ENCODE measurements at regions not wholly inside any gene's neighbourhood (a gene's known extent, or its start where the extent isn't known, plus 50 kb on each side); places are given as distances from the start of the nearest gene placed in this dataset.

GRCh38 chr22:45099961-45100360 is 63.8 kb upstream of the NUP50 start:
- no peaks in the 10 kb centered on the region for H3K36me3 Mint-ChIP-seq
- POLR2A ChIA-PET = interaction anchor here (0.6 kb wide), 1 partner anchor 25 kb away, joined by 3 read pairs; no protein-coding TSS in a partner anchor
- TF ChIP-seq, protein P1, sequence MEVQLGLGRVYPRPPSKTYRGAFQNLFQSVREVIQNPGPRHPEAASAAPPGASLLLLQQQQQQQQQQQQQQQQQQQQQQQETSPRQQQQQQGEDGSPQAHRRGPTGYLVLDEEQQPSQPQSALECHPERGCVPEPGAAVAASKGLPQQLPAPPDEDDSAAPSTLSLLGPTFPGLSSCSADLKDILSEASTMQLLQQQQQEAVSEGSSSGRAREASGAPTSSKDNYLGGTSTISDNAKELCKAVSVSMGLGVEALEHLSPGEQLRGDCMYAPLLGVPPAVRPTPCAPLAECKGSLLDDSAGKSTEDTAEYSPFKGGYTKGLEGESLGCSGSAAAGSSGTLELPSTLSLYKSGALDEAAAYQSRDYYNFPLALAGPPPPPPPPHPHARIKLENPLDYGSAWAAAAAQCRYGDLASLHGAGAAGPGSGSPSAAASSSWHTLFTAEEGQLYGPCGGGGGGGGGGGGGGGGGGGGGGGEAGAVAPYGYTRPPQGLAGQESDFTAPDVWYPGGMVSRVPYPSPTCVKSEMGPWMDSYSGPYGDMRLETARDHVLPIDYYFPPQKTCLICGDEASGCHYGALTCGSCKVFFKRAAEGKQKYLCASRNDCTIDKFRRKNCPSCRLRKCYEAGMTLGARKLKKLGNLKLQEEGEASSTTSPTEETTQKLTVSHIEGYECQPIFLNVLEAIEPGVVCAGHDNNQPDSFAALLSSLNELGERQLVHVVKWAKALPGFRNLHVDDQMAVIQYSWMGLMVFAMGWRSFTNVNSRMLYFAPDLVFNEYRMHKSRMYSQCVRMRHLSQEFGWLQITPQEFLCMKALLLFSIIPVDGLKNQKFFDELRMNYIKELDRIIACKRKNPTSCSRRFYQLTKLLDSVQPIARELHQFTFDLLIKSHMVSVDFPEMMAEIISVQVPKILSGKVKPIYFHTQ (CRISPR knock-in tag; IDR thresholded peaks at IDR 0.05) = no peak
- TF ChIP-seq, protein P2, sequence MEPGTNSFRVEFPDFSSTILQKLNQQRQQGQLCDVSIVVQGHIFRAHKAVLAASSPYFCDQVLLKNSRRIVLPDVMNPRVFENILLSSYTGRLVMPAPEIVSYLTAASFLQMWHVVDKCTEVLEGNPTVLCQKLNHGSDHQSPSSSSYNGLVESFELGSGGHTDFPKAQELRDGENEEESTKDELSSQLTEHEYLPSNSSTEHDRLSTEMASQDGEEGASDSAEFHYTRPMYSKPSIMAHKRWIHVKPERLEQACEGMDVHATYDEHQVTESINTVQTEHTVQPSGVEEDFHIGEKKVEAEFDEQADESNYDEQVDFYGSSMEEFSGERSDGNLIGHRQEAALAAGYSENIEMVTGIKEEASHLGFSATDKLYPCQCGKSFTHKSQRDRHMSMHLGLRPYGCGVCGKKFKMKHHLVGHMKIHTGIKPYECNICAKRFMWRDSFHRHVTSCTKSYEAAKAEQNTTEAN (CRISPR knock-in tag; IDR thresholded peaks at IDR 0.05) = no peak
- TF ChIP-seq, protein P3, sequence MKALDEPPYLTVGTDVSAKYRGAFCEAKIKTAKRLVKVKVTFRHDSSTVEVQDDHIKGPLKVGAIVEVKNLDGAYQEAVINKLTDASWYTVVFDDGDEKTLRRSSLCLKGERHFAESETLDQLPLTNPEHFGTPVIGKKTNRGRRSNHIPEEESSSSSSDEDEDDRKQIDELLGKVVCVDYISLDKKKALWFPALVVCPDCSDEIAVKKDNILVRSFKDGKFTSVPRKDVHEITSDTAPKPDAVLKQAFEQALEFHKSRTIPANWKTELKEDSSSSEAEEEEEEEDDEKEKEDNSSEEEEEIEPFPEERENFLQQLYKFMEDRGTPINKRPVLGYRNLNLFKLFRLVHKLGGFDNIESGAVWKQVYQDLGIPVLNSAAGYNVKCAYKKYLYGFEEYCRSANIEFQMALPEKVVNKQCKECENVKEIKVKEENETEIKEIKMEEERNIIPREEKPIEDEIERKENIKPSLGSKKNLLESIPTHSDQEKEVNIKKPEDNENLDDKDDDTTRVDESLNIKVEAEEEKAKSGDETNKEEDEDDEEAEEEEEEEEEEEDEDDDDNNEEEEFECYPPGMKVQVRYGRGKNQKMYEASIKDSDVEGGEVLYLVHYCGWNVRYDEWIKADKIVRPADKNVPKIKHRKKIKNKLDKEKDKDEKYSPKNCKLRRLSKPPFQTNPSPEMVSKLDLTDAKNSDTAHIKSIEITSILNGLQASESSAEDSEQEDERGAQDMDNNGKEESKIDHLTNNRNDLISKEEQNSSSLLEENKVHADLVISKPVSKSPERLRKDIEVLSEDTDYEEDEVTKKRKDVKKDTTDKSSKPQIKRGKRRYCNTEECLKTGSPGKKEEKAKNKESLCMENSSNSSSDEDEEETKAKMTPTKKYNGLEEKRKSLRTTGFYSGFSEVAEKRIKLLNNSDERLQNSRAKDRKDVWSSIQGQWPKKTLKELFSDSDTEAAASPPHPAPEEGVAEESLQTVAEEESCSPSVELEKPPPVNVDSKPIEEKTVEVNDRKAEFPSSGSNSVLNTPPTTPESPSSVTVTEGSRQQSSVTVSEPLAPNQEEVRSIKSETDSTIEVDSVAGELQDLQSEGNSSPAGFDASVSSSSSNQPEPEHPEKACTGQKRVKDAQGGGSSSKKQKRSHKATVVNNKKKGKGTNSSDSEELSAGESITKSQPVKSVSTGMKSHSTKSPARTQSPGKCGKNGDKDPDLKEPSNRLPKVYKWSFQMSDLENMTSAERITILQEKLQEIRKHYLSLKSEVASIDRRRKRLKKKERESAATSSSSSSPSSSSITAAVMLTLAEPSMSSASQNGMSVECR (CRISPR knock-in tag; IDR thresholded peaks at IDR 0.05; ENCODE audit: borderline replicate concordance) = no peak
- TF ChIP-seq NR3C1 (CRISPR knock-in tag; conservative IDR thresholded peaks at IDR 0.05; ENCODE audit: low read depth) (no peak), ZNF396 (CRISPR knock-in tag; IDR thresholded peaks at IDR 0.05; ENCODE audit: borderline replicate concordance) (no peak), RORB (CRISPR knock-in tag; IDR thresholded peaks at IDR 0.05) (no peak), STAT6 (CRISPR knock-in tag; conservative IDR thresholded peaks at IDR 0.05; ENCODE audit: low read depth) (no peak), ZNF423 (CRISPR knock-in tag; IDR thresholded peaks at IDR 0.05) (no peak), E2F5 (CRISPR knock-in tag; IDR thresholded peaks at IDR 0.05) (no peak), GABPB1 (CRISPR knock-in tag; IDR thresholded peaks at IDR 0.05) (no peak), NFYB (CRISPR knock-in tag; conservative IDR thresholded peaks at IDR 0.05; ENCODE audit: low read depth) (no peak), SOX15 (CRISPR knock-in tag; IDR thresholded peaks at IDR 0.05) (no peak), SMAD4 (CRISPR knock-in tag; IDR thresholded peaks at IDR 0.05) (no peak), ZNF671 (CRISPR knock-in tag; IDR thresholded peaks at IDR 0.05) (no peak)
- H3K4me3 Mint-ChIP-seq = no peak overlapping the region
- CTCF ChIA-PET = interaction anchor here (0.7 to 2.0 kb wide), 5 partner anchors 9 to 415 kb away, joined by 3 to 4 read pairs (median 4); no protein-coding TSS in a partner anchor
- peaks cover 19% of the 10 kb centered on the region for H3K4me1 Mint-ChIP-seq
- DNase-seq (ENCODE audit: low spot score) (no peak), ATAC-seq (no peak)
- peaks cover 21% of the 10 kb centered on the region for H3K27me3 Mint-ChIP-seq (ENCODE audit: low read depth)
- no peaks in the 10 kb centered on the region for H3K9me3 Mint-ChIP-seq
- no peak overlapping the region for H3K27ac Mint-ChIP-seq
